SK-N-SH treated with all-trans-retinoic acid at 6 μM for 48 hours (cell line): ENCODE measurements at regions not wholly inside any gene's neighbourhood (a gene's known extent, or its start where the extent isn't known, plus 50 kb on each side); places are given as distances from the start of the nearest gene placed in this dataset.

Experiments used
- ARNTL ChIP-seq: fragments of 450-650 bp; formaldehyde crosslinking; IDR thresholded peaks from 2 replicates; pipeline ENCODE4 v1.5.0; 2020; ENCODE audit warnings: low read depth, mild to moderate bottlenecking, moderate library complexity, borderline replicate concordance
- GLIS3 ChIP-seq: fragments of 250-450 bp; sonication (Bioruptor Pico); IDR thresholded peaks from 2 replicates; pipeline ENCODE4 v1.5.0; 2020; ENCODE audit warnings: mild to moderate bottlenecking, moderate library complexity
- RARB ChIP-seq: fragments of 250-450 bp; sonication (Bioruptor Pico); IDR thresholded peaks from 2 replicates; pipeline ENCODE4 v1.8.0; 2021; ENCODE audit warnings: mild to moderate bottlenecking, moderate library complexity
- SNAI2 ChIP-seq: fragments of 250-450 bp; sonication (Bioruptor Pico); IDR thresholded peaks from 2 replicates; pipeline ENCODE4 v1.5.0; 2020; ENCODE audit warnings: mild to moderate bottlenecking, moderate library complexity
- TCF4 ChIP-seq: fragments of 250-450 bp; sonication (Bioruptor Pico); IDR thresholded peaks from 2 replicates; pipeline ENCODE4 v1.8.0; 2021; ENCODE audit warnings: mild to moderate bottlenecking, moderate library complexity, borderline replicate concordance
- TOX ChIP-seq: fragments of 250-450 bp; sonication (Bioruptor Pico); IDR thresholded peaks from 2 replicates; pipeline ENCODE4 v1.8.0; 2021; ENCODE audit warnings: mild to moderate bottlenecking, moderate library complexity, borderline replicate concordance
- ZC3H10 ChIP-seq: fragments of 250-450 bp; sonication (Bioruptor Pico); IDR thresholded peaks from 2 replicates; pipeline ENCODE4 v1.5.1; 2021; ENCODE audit warnings: mild to moderate bottlenecking, moderate library complexity
- ZFP3 ChIP-seq: fragments of 250-450 bp; sonication (Bioruptor Pico); IDR thresholded peaks from 2 replicates; pipeline ENCODE4 v1.5.0; 2020; ENCODE audit warnings: mild to moderate bottlenecking, moderate library complexity
- ZFP30 ChIP-seq: fragments of 450-650 bp; formaldehyde crosslinking; IDR thresholded peaks from 2 replicates; pipeline ENCODE4 v1.5.0; 2022; ENCODE audit warnings: mild to moderate bottlenecking, moderate library complexity
- TF ChIP-seq, protein P1 (sequence below): fragments of 250-450 bp; sonication (Bioruptor Pico); IDR thresholded peaks from 2 replicates; pipeline ENCODE4 v1.8.0; 2020; ENCODE audit warnings: mild to moderate bottlenecking, moderate library complexity, borderline replicate concordance
- TF ChIP-seq, protein P2 (sequence below): fragments of 250-450 bp; sonication (Bioruptor Pico); IDR thresholded peaks from 2 replicates; pipeline ENCODE4 v1.5.0; 2020; ENCODE audit warnings: mild to moderate bottlenecking, moderate library complexity
- TF ChIP-seq, protein P3 (sequence below): fragments of 250-450 bp; sonication (Bioruptor Pico); IDR thresholded peaks from 2 replicates; pipeline ENCODE4 v1.5.1; 2020; ENCODE audit warnings: low read depth, mild to moderate bottlenecking, moderate library complexity
- TF ChIP-seq, protein P4 (sequence below): fragments of 250-450 bp; sonication (Bioruptor Pico); IDR thresholded peaks from 2 replicates; pipeline ENCODE4 v1.8.0; 2021; ENCODE audit warnings: low read depth, mild to moderate bottlenecking, moderate library complexity, borderline replicate concordance

- TF ChIP-seq, protein P1, sequence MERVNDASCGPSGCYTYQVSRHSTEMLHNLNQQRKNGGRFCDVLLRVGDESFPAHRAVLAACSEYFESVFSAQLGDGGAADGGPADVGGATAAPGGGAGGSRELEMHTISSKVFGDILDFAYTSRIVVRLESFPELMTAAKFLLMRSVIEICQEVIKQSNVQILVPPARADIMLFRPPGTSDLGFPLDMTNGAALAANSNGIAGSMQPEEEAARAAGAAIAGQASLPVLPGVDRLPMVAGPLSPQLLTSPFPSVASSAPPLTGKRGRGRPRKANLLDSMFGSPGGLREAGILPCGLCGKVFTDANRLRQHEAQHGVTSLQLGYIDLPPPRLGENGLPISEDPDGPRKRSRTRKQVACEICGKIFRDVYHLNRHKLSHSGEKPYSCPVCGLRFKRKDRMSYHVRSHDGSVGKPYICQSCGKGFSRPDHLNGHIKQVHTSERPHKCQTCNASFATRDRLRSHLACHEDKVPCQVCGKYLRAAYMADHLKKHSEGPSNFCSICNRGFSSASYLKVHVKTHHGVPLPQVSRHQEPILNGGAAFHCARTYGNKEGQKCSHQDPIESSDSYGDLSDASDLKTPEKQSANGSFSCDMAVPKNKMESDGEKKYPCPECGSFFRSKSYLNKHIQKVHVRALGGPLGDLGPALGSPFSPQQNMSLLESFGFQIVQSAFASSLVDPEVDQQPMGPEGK (CRISPR knock-in tag), result no peak
- TF ChIP-seq, protein P2, sequence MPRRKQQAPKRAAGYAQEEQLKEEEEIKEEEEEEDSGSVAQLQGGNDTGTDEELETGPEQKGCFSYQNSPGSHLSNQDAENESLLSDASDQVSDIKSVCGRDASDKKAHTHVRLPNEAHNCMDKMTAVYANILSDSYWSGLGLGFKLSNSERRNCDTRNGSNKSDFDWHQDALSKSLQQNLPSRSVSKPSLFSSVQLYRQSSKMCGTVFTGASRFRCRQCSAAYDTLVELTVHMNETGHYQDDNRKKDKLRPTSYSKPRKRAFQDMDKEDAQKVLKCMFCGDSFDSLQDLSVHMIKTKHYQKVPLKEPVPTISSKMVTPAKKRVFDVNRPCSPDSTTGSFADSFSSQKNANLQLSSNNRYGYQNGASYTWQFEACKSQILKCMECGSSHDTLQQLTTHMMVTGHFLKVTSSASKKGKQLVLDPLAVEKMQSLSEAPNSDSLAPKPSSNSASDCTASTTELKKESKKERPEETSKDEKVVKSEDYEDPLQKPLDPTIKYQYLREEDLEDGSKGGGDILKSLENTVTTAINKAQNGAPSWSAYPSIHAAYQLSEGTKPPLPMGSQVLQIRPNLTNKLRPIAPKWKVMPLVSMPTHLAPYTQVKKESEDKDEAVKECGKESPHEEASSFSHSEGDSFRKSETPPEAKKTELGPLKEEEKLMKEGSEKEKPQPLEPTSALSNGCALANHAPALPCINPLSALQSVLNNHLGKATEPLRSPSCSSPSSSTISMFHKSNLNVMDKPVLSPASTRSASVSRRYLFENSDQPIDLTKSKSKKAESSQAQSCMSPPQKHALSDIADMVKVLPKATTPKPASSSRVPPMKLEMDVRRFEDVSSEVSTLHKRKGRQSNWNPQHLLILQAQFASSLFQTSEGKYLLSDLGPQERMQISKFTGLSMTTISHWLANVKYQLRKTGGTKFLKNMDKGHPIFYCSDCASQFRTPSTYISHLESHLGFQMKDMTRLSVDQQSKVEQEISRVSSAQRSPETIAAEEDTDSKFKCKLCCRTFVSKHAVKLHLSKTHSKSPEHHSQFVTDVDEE (CRISPR knock-in tag), result no peak
- TF ChIP-seq, protein P3, sequence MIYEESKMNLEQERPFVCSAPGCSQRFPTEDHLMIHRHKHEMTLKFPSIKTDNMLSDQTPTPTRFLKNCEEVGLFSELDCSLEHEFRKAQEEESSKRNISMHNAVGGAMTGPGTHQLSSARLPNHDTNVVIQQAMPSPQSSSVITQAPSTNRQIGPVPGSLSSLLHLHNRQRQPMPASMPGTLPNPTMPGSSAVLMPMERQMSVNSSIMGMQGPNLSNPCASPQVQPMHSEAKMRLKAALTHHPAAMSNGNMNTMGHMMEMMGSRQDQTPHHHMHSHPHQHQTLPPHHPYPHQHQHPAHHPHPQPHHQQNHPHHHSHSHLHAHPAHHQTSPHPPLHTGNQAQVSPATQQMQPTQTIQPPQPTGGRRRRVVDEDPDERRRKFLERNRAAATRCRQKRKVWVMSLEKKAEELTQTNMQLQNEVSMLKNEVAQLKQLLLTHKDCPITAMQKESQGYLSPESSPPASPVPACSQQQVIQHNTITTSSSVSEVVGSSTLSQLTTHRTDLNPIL, result no peak
- TF ChIP-seq GLIS3 (CRISPR knock-in tag) (no peak), TOX (CRISPR knock-in tag) (no peak), RARB (CRISPR knock-in tag) (no peak), TCF4 (CRISPR knock-in tag) (no peak), ZFP30 (CRISPR knock-in tag) (no peak), ZFP3 (no peak), ARNTL (CRISPR knock-in tag) (no peak), SNAI2 (CRISPR knock-in tag) (no peak), ZC3H10 (CRISPR knock-in tag) (no peak)
- TF ChIP-seq, protein P4, sequence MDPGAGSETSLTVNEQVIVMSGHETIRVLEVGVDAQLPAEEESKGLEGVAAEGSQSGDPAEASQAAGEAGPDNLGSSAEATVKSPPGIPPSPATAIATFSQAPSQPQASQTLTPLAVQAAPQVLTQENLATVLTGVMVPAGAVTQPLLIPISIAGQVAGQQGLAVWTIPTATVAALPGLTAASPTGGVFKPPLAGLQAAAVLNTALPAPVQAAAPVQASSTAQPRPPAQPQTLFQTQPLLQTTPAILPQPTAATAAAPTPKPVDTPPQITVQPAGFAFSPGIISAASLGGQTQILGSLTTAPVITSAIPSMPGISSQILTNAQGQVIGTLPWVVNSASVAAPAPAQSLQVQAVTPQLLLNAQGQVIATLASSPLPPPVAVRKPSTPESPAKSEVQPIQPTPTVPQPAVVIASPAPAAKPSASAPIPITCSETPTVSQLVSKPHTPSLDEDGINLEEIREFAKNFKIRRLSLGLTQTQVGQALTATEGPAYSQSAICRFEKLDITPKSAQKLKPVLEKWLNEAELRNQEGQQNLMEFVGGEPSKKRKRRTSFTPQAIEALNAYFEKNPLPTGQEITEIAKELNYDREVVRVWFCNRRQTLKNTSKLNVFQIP (CRISPR knock-in tag), result no peak
Observed at GRCh38 chr2:193476171-193476800, 1281.6 kb upstream of the TMEFF2 start.
